HL-60 (cell line): ENCODE measurements at regions not wholly inside any gene's neighbourhood (a gene's known extent, or its start where the extent isn't known, plus 50 kb on each side); places are given as distances from the start of the nearest gene placed in this dataset.

Experiments used
- CTCF ChIP-seq: IDR thresholded peaks from one replicate; pipeline ENCODE4 v1.5.1; 2011; ENCODE audit warnings: low read length, control low read depth, inconsistent platforms; ENCODE audit not compliant: insufficient read depth
- GABPA ChIP-seq: IDR thresholded peaks from 2 replicates; pipeline ENCODE4 v1.6.1; 2012; ENCODE audit warnings: low read depth
- POLR2AphosphoS5 ChIP-seq: IDR thresholded peaks from 2 replicates; pipeline ENCODE4 v1.6.1; 2012; ENCODE audit warnings: low read depth
- TF ChIP-seq, protein P1 (sequence below): IDR thresholded peaks from 2 replicates; pipeline ENCODE4 v1.6.1; 2012; ENCODE audit warnings: low read depth; ENCODE audit not compliant: insufficient replicate concordance

DNA sequence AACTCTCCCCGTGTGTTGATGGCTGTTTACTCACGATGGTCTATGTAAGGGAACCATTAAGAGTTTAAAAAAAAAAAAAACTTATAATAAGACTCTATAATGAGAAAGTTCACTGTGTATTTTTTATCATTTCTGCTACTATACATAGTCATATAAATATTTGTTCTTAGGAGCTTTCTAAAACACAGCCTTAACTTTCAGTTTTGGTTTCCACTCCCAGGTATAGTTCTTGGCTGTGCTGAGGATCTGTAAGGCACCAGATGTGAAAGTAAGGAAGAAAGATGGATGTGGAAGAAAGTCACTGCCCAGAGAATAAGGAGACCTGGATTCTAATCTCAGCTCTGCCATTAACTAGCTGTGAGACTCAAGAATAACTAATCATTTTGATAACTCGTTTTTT lies 101.9 kb upstream of the THBS1 start:
- TF ChIP-seq CTCF (no peak), POLR2AphosphoS5 (no peak), GABPA (no peak)
- TF ChIP-seq, protein P1, sequence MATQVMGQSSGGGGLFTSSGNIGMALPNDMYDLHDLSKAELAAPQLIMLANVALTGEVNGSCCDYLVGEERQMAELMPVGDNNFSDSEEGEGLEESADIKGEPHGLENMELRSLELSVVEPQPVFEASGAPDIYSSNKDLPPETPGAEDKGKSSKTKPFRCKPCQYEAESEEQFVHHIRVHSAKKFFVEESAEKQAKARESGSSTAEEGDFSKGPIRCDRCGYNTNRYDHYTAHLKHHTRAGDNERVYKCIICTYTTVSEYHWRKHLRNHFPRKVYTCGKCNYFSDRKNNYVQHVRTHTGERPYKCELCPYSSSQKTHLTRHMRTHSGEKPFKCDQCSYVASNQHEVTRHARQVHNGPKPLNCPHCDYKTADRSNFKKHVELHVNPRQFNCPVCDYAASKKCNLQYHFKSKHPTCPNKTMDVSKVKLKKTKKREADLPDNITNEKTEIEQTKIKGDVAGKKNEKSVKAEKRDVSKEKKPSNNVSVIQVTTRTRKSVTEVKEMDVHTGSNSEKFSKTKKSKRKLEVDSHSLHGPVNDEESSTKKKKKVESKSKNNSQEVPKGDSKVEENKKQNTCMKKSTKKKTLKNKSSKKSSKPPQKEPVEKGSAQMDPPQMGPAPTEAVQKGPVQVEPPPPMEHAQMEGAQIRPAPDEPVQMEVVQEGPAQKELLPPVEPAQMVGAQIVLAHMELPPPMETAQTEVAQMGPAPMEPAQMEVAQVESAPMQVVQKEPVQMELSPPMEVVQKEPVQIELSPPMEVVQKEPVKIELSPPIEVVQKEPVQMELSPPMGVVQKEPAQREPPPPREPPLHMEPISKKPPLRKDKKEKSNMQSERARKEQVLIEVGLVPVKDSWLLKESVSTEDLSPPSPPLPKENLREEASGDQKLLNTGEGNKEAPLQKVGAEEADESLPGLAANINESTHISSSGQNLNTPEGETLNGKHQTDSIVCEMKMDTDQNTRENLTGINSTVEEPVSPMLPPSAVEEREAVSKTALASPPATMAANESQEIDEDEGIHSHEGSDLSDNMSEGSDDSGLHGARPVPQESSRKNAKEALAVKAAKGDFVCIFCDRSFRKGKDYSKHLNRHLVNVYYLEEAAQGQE = no peak
